GM12872 (cell line): ENCODE measurements at regions not wholly inside any gene's neighbourhood (a gene's known extent, or its start where the extent isn't known, plus 50 kb on each side); places are given as distances from the start of the nearest gene placed in this dataset.

Experiments used
- TF ChIP-seq, protein P1 (sequence below): IDR thresholded peaks from 3 replicates; pipeline ENCODE4 v1.5.1; 2011; ENCODE audit warnings: low read depth, mild to moderate bottlenecking, low read length, moderate library complexity; ENCODE audit not compliant: insufficient read depth

DNA sequence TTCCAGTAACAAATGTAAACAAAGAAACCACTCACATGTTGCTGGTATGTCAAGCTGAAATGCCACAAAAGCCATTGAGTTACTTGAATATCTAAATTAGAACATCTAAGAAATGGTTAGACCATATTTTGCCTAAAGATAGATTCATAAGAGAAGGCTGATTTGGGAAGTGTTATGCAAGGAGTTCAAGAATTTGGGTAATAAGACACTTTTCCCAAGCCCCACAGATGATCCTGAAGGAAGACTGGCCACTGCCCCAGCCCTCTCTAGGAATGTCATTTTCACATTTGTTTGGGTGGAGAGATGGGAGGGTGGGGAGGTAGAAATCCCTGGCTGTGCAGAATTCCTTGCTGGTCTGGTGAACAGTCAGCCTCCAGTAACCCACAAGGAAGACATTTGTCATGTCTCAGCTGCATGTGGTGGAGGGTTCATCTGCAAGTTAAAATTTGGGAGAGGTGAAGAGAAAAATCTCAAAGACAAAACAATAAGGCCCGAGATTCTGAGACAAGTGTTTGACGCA lies 427.2 kb upstream of the KLF6 start:
- TF ChIP-seq, protein P1, sequence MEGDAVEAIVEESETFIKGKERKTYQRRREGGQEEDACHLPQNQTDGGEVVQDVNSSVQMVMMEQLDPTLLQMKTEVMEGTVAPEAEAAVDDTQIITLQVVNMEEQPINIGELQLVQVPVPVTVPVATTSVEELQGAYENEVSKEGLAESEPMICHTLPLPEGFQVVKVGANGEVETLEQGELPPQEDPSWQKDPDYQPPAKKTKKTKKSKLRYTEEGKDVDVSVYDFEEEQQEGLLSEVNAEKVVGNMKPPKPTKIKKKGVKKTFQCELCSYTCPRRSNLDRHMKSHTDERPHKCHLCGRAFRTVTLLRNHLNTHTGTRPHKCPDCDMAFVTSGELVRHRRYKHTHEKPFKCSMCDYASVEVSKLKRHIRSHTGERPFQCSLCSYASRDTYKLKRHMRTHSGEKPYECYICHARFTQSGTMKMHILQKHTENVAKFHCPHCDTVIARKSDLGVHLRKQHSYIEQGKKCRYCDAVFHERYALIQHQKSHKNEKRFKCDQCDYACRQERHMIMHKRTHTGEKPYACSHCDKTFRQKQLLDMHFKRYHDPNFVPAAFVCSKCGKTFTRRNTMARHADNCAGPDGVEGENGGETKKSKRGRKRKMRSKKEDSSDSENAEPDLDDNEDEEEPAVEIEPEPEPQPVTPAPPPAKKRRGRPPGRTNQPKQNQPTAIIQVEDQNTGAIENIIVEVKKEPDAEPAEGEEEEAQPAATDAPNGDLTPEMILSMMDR, result no peak

DNA sequence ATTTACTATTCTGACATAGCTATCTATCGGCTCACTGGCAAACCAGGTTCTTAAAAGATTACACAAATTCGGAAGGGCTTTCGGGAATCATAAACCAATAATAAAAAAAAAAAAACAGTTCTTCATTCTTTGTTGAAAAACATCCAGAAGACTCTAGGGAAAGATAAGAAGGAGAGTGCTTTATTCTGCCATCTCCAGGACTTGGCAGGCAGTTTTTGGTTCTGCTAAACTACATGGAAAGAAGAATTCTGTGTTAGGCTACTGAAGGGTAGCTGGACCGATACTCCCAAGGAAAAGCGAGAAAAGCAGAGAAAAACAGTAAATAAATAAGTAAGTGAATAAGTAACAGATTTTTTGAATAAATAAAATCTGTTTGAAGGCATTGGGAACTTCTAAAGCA lies 423.5 kb upstream of the KLF6 start:
- TF ChIP-seq, protein P1, result no peak

DNA sequence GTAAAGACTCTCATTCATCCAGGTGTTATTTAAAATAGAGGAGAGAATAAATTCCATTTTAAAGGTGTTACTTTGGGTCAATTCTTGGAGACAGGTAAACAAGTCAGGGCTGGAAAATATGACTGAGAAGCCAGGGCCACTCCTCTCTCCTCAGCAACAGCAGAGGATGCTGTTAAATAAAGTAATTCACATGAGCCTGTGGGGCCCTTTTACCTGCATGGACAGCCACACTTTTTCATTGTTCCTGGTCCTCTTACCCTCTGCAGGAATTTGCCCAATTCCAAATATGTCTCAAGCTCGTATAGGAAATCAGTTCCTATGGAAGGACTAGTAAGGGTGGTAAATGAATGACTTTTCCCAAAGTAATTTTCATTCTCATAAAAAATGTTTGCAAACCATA lies 420.1 kb upstream of the KLF6 start:
- TF ChIP-seq, protein P1, result no peak

DNA sequence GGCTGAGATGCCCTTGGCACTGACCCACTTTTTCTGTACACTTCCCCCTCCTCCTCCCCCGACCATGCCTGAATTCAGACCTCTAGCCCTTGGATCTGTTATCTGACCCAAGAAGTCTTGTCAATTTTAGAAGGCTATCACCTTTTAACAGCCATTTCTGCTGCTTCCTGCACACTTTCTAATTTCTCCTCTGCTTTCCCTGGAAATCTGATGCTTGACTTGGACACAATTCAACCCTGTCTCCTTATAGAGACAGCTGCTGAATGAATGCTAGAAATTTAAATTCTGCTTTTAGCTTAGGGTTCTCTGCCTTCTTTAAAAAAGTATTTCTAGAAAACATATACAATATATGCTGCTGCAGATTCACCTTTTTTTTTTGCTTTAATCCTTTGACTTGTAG lies 417.9 kb upstream of the KLF6 start:
- TF ChIP-seq, protein P1, result no peak

DNA sequence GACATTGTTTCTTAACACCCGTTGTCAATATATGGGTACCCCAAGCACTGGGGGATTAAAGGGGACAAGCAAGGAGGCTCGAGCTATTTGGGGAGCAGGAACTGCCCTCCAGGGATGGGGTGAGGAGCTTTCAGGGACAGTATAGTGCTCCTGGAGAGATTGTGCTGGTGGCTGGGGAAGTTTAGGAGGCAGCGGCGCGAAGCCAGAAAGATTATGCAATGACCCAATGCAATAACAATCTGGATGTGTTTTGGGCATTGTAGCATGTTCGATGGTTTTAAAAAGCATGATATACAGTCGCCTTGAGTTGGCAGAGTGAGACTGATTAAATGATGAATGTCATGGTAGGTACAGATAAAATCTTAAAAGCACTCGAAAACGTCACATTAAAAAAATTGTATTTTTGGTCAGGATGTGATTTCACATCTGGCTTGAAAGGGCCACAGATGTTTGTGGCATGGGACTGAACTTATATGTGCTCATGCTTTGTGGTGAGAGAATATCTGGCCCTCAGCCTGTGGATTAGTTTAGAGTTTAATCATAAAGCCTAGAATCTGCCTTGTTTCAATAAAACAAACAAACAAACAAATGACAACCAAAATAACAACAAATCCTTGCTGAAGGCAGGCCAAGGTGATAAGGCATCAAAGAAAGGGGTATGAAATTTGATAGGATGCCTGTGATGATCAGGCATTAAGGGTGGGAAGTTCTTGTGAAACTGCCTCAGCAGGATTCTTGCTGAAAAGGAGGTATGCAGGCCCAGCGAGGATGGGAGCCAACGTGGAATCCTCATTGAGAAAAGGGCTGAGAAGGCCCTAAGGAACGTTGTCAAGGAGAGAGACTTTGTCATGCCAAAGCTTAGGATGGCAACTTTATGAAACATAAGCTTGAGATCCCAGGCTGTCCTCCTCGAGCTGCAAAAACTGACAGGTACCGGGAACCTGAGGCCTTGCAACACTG lies 417.1 kb upstream of the KLF6 start:
- TF ChIP-seq, protein P1, result no peak

DNA sequence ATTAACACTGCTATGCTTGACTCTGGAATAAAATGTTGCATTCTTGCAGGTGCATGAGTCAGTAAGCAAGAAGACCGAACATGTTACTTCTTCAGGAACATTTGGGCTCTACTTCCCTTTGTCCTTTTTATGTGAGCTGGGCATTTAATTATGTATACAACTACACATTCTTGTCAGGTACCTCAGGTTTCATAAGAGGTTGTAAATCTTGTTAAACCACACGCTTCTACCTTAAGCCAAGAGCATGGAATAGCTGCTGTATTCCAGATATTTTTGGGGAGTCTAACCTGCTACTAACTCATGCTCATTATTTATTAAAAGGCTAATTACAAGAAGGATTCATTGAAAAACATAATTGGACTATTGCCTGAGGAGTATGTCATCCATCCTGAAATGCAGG lies 414.2 kb upstream of the KLF6 start:
- TF ChIP-seq, protein P1, result no peak

DNA sequence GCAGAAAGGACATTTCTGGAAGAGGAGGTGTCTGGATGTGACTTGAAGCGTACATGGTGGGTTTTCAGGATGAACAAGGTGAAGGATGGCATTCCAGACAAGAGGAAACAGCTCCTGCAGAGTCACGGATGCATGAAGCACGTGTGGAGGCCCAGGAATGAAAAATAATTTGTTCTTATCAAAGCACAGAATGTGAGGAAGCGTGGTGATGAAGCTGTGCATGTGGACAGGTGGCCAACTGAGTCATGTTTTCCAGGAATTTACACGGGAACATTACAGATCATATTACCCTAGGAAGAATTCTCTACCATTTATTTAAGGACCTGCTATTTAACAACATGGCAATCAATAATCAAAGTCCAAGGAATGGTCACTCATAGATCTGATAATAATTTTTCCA lies 413.2 kb upstream of the KLF6 start:
- TF ChIP-seq, protein P1, result no peak
